MG63 (cell line): ENCODE measurements at regions not wholly inside any gene's neighbourhood (a gene's known extent, or its start where the extent isn't known, plus 50 kb on each side); places are given as distances from the start of the nearest gene placed in this dataset.

Experiments used
- DNase-seq: peaks from one replicate; pipeline ENCODE4 v3.0.0-alpha.2; 2020
- H3K27me3 ChIP-seq: fragments of 250-450 bp; sonication (Bioruptor Pico); 2 replicates; pipeline ENCODE4 v1.5.1; 2020; ENCODE audit warnings: mild to moderate bottlenecking, moderate library complexity
- H3K36me3 ChIP-seq: fragments of 250-450 bp; sonication (Bioruptor Pico); 2 replicates; pipeline ENCODE4 v1.5.1; 2020; ENCODE audit warnings: mild to moderate bottlenecking, moderate library complexity
- H3K4me3 ChIP-seq: fragments of 250-450 bp; sonication (Bioruptor Pico); 2 replicates; pipeline ENCODE4 v1.5.1; 2020; ENCODE audit warnings: mild to moderate bottlenecking, moderate library complexity
- H3K9me3 ChIP-seq: fragments of 250-450 bp; sonication (Bioruptor Pico); 2 replicates; pipeline ENCODE4 v1.5.1; 2020; ENCODE audit warnings: mild to moderate bottlenecking, moderate library complexity

GRCh38 chr16:80337786-80338185, 203.0 kb upstream of the DYNLRB2 start:
- Histone ChIP-seq H3K4me3 (no peak overlapping the region), H3K36me3 (no peaks in the 10 kb centered on the region), H3K9me3 (no peaks in the 10 kb centered on the region), H3K27me3 (no peaks in the 10 kb centered on the region)
- DNase-seq, result no peak

GRCh38 chr16:80330803-80331202, 210.0 kb upstream of the DYNLRB2 start:
- H3K27me3 ChIP-seq, result no peaks in the 10 kb centered on the region
- H3K4me3 ChIP-seq, result no peak overlapping the region
- no peak for DNase-seq
- H3K36me3 ChIP-seq, result no peaks in the 10 kb centered on the region
- no peaks in the 10 kb centered on the region for H3K9me3 ChIP-seq

GRCh38 chr16:80330150-80330549, 210.6 kb upstream of the DYNLRB2 start:
- H3K4me3 ChIP-seq, result no peak overlapping the region

GRCh38 chr16:80327740-80328139, 213.1 kb upstream of the DYNLRB2 start:
- Histone ChIP-seq H3K36me3 (no peaks in the 10 kb centered on the region), H3K4me3 (no peak overlapping the region), H3K9me3 (no peaks in the 10 kb centered on the region), H3K27me3 (no peaks in the 10 kb centered on the region)
- no peak for DNase-seq

More at GRCh38 chr16:80330150-80330549, 210.6 kb upstream of the DYNLRB2 start:
- DNase-seq, result no peak
- Histone ChIP-seq H3K9me3 (no peaks in the 10 kb centered on the region), H3K36me3 (no peaks in the 10 kb centered on the region), H3K27me3 (no peaks in the 10 kb centered on the region)

- Histone ChIP-seq H3K9me3 (no peaks in the 10 kb centered on the region), H3K27me3 (no peaks in the 10 kb centered on the region), H3K4me3 (no peak overlapping the region), H3K36me3 (no peaks in the 10 kb centered on the region)
- no peak for DNase-seq
These were observed 216.4 kb upstream of the DYNLRB2 start for GRCh38 chr16:80324371-80324770.

GRCh38 chr16:80323808-80324195, 217.0 kb upstream of the DYNLRB2 start:
- Histone ChIP-seq H3K4me3 (no peak overlapping the region), H3K27me3 (no peaks in the 10 kb centered on the region), H3K36me3 (no peaks in the 10 kb centered on the region), H3K9me3 (no peaks in the 10 kb centered on the region)
- no peak for DNase-seq

- Histone ChIP-seq H3K9me3 (no peaks in the 10 kb centered on the region), H3K4me3 (no peak overlapping the region), H3K27me3 (no peaks in the 10 kb centered on the region), H3K36me3 (no peaks in the 10 kb centered on the region)
- no peak for DNase-seq
These were observed 217.5 kb upstream of the DYNLRB2 start for GRCh38 chr16:80323187-80323807.

GRCh38 chr16:80319181-80319580, 221.6 kb upstream of the DYNLRB2 start:
- DNase-seq, result peak; percentile 6
- Histone ChIP-seq H3K27me3 (no peaks in the 10 kb centered on the region), H3K4me3 (no peak overlapping the region), H3K36me3 (no peaks in the 10 kb centered on the region), H3K9me3 (no peaks in the 10 kb centered on the region)

- Histone ChIP-seq H3K9me3 (no peaks in the 10 kb centered on the region), H3K4me3 (no peak overlapping the region), H3K36me3 (no peaks in the 10 kb centered on the region), H3K27me3 (no peaks in the 10 kb centered on the region)
- no peak for DNase-seq
These were observed 222.7 kb upstream of the DYNLRB2 start for GRCh38 chr16:80318107-80318506.

GRCh38 chr16:80317599-80318037, 223.2 kb upstream of the DYNLRB2 start:
- H3K36me3 ChIP-seq, result no peaks in the 10 kb centered on the region
- no peaks in the 10 kb centered on the region for H3K9me3 ChIP-seq
- DNase-seq, result no peak
- no peak overlapping the region for H3K4me3 ChIP-seq
- no peaks in the 10 kb centered on the region for H3K27me3 ChIP-seq

GRCh38 chr16:80317116-80317515, 223.7 kb upstream of the DYNLRB2 start:
- Histone ChIP-seq H3K36me3 (no peaks in the 10 kb centered on the region), H3K9me3 (no peaks in the 10 kb centered on the region), H3K27me3 (no peaks in the 10 kb centered on the region), H3K4me3 (no peak overlapping the region)
- no peak for DNase-seq

GRCh38 chr16:80314042-80314441, 226.8 kb upstream of the DYNLRB2 start:
- no peaks in the 10 kb centered on the region for H3K36me3 ChIP-seq
- no peak for DNase-seq
- H3K27me3 ChIP-seq, result no peaks in the 10 kb centered on the region
- no peaks in the 10 kb centered on the region for H3K9me3 ChIP-seq
- no peak overlapping the region for H3K4me3 ChIP-seq

- Histone ChIP-seq H3K9me3 (no peaks in the 10 kb centered on the region), H3K4me3 (no peak overlapping the region), H3K27me3 (no peaks in the 10 kb centered on the region), H3K36me3 (no peaks in the 10 kb centered on the region)
- no peak for DNase-seq
These were observed 231.6 kb upstream of the DYNLRB2 start for GRCh38 chr16:80309178-80309577.

GRCh38 chr16:80305410-80305809, 235.4 kb upstream of the DYNLRB2 start:
- no peak for DNase-seq
- Histone ChIP-seq H3K9me3 (no peaks in the 10 kb centered on the region), H3K27me3 (no peaks in the 10 kb centered on the region), H3K36me3 (no peaks in the 10 kb centered on the region), H3K4me3 (no peak overlapping the region)

GRCh38 chr16:80303691-80304090, 237.1 kb upstream of the DYNLRB2 start:
- no peaks in the 10 kb centered on the region for H3K36me3 ChIP-seq
- no peak overlapping the region for H3K4me3 ChIP-seq
- no peaks in the 10 kb centered on the region for H3K27me3 ChIP-seq
- no peaks in the 10 kb centered on the region for H3K9me3 ChIP-seq
- no peak for DNase-seq

GRCh38 chr16:80300876-80301275, 239.9 kb upstream of the DYNLRB2 start:
- no peaks in the 10 kb centered on the region for H3K36me3 ChIP-seq
- no peak overlapping the region for H3K4me3 ChIP-seq
- no peaks in the 10 kb centered on the region for H3K9me3 ChIP-seq
- peak; percentile 55 for DNase-seq
- no peaks in the 10 kb centered on the region for H3K27me3 ChIP-seq

GRCh38 chr16:80300456-80300855, 240.3 kb upstream of the DYNLRB2 start:
- no peak overlapping the region for H3K4me3 ChIP-seq
- no peaks in the 10 kb centered on the region for H3K36me3 ChIP-seq
- DNase-seq, result peak; percentile 9
- H3K9me3 ChIP-seq, result no peaks in the 10 kb centered on the region
- H3K27me3 ChIP-seq, result no peaks in the 10 kb centered on the region

GRCh38 chr16:80299416-80299815, 241.4 kb upstream of the DYNLRB2 start:
- no peaks in the 10 kb centered on the region for H3K27me3 ChIP-seq
- H3K9me3 ChIP-seq, result no peaks in the 10 kb centered on the region
- no peak for DNase-seq
- H3K36me3 ChIP-seq, result no peaks in the 10 kb centered on the region
- H3K4me3 ChIP-seq, result no peak overlapping the region

GRCh38 chr16:80298676-80299075, 242.1 kb upstream of the DYNLRB2 start:
- H3K27me3 ChIP-seq, result no peaks in the 10 kb centered on the region
- no peak overlapping the region for H3K4me3 ChIP-seq
- no peak for DNase-seq
- H3K36me3 ChIP-seq, result no peaks in the 10 kb centered on the region
- H3K9me3 ChIP-seq, result no peaks in the 10 kb centered on the region
